AG04450 (cell line): ENCODE measurements at regions not wholly inside any gene's neighbourhood (a gene's known extent, or its start where the extent isn't known, plus 50 kb on each side); places are given as distances from the start of the nearest gene placed in this dataset.

Experiments
- CTCF ChIA-PET: fragments of 300-600, 350-600 bp; formaldehyde crosslinking; extraction: SDS; loops from one replicate; lab custom pipeline; 2022; ENCODE audit warnings: antibody characterized with exemption, inconsistent platforms; lab: Charles Lee
- POLR2A ChIA-PET: fragments of 350-600 bp; formaldehyde crosslinking; extraction: SDS; loops from one replicate; lab custom pipeline; 2021; ENCODE audit warnings: antibody characterized with exemption, inconsistent platforms; lab: Yijun Ruan, JAX
- DNase-seq: peaks from one replicate; pipeline ENCODE4 v3.0.0-alpha.2; 2011; ENCODE audit warnings: low read depth, low spot score
- H3K27ac ChIP-seq: one replicate; pipeline ENCODE4 v1.5.1; 2012; ENCODE audit warnings: low read depth, low read length, control low read depth
- H3K27me3 ChIP-seq: one replicate; pipeline ENCODE4 v1.6.0; 2012; ENCODE audit warnings: low read length; ENCODE audit not compliant: control insufficient read depth, insufficient read depth
- H3K4me3 ChIP-seq: 2 replicates; pipeline ENCODE4 v1.5.1; 2011; ENCODE audit warnings: mild to moderate bottlenecking, low read depth, low read length, control low read depth
- H3K9me3 ChIP-seq: 2 replicates; pipeline ENCODE4 v1.5.1; 2012; ENCODE audit warnings: low read length; ENCODE audit not compliant: control insufficient read depth, insufficient read depth
- TF ChIP-seq, protein P1 (sequence below): IDR thresholded peaks from 2 replicates; pipeline ENCODE4 v1.5.1; 2011; ENCODE audit warnings: low read depth, low read length, control low read depth, inconsistent platforms

- POLR2A ChIA-PET, result no interaction called here
- CTCF ChIA-PET, result no interaction called here
- H3K4me3 ChIP-seq, result no peak overlapping the region
- H3K27me3 ChIP-seq, result no peaks in the 10 kb centered on the region
- no peak overlapping the region for H3K27ac ChIP-seq
- TF ChIP-seq, protein P1, sequence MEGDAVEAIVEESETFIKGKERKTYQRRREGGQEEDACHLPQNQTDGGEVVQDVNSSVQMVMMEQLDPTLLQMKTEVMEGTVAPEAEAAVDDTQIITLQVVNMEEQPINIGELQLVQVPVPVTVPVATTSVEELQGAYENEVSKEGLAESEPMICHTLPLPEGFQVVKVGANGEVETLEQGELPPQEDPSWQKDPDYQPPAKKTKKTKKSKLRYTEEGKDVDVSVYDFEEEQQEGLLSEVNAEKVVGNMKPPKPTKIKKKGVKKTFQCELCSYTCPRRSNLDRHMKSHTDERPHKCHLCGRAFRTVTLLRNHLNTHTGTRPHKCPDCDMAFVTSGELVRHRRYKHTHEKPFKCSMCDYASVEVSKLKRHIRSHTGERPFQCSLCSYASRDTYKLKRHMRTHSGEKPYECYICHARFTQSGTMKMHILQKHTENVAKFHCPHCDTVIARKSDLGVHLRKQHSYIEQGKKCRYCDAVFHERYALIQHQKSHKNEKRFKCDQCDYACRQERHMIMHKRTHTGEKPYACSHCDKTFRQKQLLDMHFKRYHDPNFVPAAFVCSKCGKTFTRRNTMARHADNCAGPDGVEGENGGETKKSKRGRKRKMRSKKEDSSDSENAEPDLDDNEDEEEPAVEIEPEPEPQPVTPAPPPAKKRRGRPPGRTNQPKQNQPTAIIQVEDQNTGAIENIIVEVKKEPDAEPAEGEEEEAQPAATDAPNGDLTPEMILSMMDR, result no peak
- DNase-seq, result no peak
- H3K9me3 ChIP-seq, result no peaks in the 10 kb centered on the region
Measured at GRCh38 chr1:185401019-185401418, 84.0 kb upstream of the IVNS1ABP start.

- ChIA-PET CTCF (no interaction called here), POLR2A (no interaction called here)
- Histone ChIP-seq H3K4me3 (no peak overlapping the region), H3K9me3 (no peaks in the 10 kb centered on the region), H3K27me3 (no peaks in the 10 kb centered on the region), H3K27ac (no peak overlapping the region)
- TF ChIP-seq, protein P1, result no peak
- DNase-seq, result peak; percentile 24
Measured at GRCh38 chr1:185400052-185400451, 83.0 kb upstream of the IVNS1ABP start.

DNA sequence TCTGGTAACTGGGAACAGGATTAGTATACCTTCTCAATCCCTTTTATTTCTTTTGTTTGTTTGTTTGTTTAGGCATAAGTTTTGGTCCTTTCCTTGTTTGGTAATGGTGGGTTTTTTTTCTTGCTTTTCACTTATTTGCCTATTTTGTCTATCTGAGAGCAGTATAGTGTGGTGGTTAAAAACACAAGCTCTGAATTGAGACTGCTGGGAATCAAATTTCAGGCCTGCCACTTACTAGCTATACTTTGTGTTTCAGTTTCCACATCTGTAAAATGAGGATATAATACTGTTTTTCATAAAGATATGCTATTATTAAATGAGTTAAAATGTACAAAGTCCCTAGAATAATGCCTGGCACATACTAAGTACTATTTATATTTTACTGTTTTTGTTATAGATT lies 81.6 kb upstream of the IVNS1ABP start:
- Histone ChIP-seq H3K9me3 (no peaks in the 10 kb centered on the region), H3K27ac (no peak overlapping the region), H3K4me3 (no peak overlapping the region), H3K27me3 (no peaks in the 10 kb centered on the region)
- DNase-seq, result no peak
- ChIA-PET CTCF (no interaction called here), POLR2A (no interaction called here)
- TF ChIP-seq, protein P1, result no peak

GRCh38 chr1:185398022-185398421 lies 81.0 kb upstream of the IVNS1ABP start:
- ChIA-PET POLR2A (no interaction called here), CTCF (no interaction called here)
- Histone ChIP-seq H3K9me3 (no peaks in the 10 kb centered on the region), H3K27me3 (no peaks in the 10 kb centered on the region), H3K4me3 (no peak overlapping the region), H3K27ac (no peak overlapping the region)
- no peak for DNase-seq
- TF ChIP-seq, protein P1, result no peak

DNA sequence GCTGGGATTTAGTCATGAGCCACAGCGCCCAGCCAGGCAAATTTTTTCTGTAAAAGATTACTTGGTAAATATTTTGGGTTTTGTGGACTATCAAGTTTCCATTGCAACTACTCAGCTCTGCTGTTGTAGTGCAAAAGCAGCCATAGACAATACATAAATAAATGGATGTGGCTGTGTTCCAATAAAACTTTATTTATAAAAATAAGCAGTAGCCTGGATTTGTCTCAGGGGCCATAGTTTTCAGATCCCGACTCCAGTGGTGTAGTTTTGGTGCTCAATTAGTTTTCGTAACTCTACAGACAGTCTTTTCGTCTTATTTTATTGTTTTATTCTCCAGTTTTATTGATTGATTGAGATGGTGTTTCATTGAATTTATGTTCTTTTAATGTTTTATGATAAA lies 80.1 kb upstream of the IVNS1ABP start:
- TF ChIP-seq, protein P1, result no peak
- DNase-seq, result no peak
- no peak overlapping the region for H3K4me3 ChIP-seq
- no peaks in the 10 kb centered on the region for H3K27me3 ChIP-seq
- ChIA-PET POLR2A (no interaction called here), CTCF (interaction anchor here (0.9 kb wide), 1 partner anchor 283 kb away, joined by 4 read pairs; no protein-coding TSS in a partner anchor)
- no peak overlapping the region for H3K27ac ChIP-seq
- H3K9me3 ChIP-seq, result no peaks in the 10 kb centered on the region
